ENCODE measurements at regions not wholly inside any gene's neighbourhood (a gene's known extent, or its start where the extent isn't known, plus 50 kb on each side); places are given as distances from the start of the nearest gene placed in this dataset.

GRCh38 chr2:176753205-176753604, 459.4 kb upstream of the HNRNPA3 start:
- TF ChIP-seq EZH2phosphoT487 (IDR thresholded peaks at IDR 0.05; ENCODE audit: borderline replicate concordance, low read depth, low read length) (no peak), CTCF (conservative IDR thresholded peaks at IDR 0.05; ENCODE audit: low read length) (no peak)
- Histone ChIP-seq H4K20me1 (ENCODE audit: insufficient read depth, low read length) (no peaks in the 10 kb centered on the region), H3K9me2 (ENCODE audit: insufficient read depth, low read length) (no peaks in the 10 kb centered on the region), H2AFZ (ENCODE audit: low read length) (peak overlapping the region; percentile 62; the same call in 1 of the 2 replicates), H3K4me1 (ENCODE audit: insufficient read depth, low read length, poor library complexity, severe bottlenecking) (peaks cover 79% of the 10 kb centered on the region), H3K36me3 (ENCODE audit: insufficient read depth, low read length) (peaks cover 17% of the 10 kb centered on the region), H3K79me2 (ENCODE audit: insufficient read depth, low read depth, low read length) (no peaks in the 10 kb centered on the region), H3K27ac (ENCODE audit: low read depth, low read length, poor library complexity, severe bottlenecking) (peak overlapping the region; percentile 54), H3K4me2 (ENCODE audit: low read length) (peak overlapping the region; percentile 54), H3K9me3 (ENCODE audit: low read length) (no peaks in the 10 kb centered on the region), H3K4me3 (ENCODE audit: low read depth, low read length, poor library complexity, severe bottlenecking) (no peak overlapping the region)
- BruUV-seq (replicated peaks): no TSS peak
- intact Hi-C loops (cut with micrococcal nuclease; ENCODE audit: unreplicated experiment): no loop called here
- DNase-seq (ENCODE audit: low spot score): no peak
- ChIA-PET CTCF (ENCODE audit: unreplicated experiment) (no interaction called here), POLR2A (interaction anchor here (0.5 to 1.3 kb wide), 7 partner anchors 10 to 291 kb away, joined by 3 to 8 read pairs (median 3); no protein-coding TSS in a partner anchor)

- TF ChIP-seq EZH2phosphoT487 (IDR thresholded peaks at IDR 0.05; ENCODE audit: borderline replicate concordance, low read depth, low read length): no peak
- no peak for TF ChIP-seq CTCF (conservative IDR thresholded peaks at IDR 0.05; ENCODE audit: low read length)
- H3K27ac ChIP-seq (ENCODE audit: low read depth, low read length, poor library complexity, severe bottlenecking): peak overlapping the region; percentile 54
- peak; percentile 63 for DNase-seq (ENCODE audit: low spot score)
- H3K4me2 ChIP-seq (ENCODE audit: low read length): peak overlapping the region; percentile 54
- no peaks in the 10 kb centered on the region for H4K20me1 ChIP-seq (ENCODE audit: insufficient read depth, low read length)
- no TSS peak for BruUV-seq (replicated peaks)
- H3K79me2 ChIP-seq (ENCODE audit: insufficient read depth, low read depth, low read length): no peaks in the 10 kb centered on the region
- H3K9me3 ChIP-seq (ENCODE audit: low read length): no peaks in the 10 kb centered on the region
- POLR2A ChIA-PET: interaction anchor here (0.5 to 1.3 kb wide), 12 partner anchors 10 to 290 kb away, joined by 3 to 8 read pairs (median 3); no protein-coding TSS in a partner anchor
- CTCF ChIA-PET (ENCODE audit: unreplicated experiment): no interaction called here
- H3K4me3 ChIP-seq (ENCODE audit: low read depth, low read length, poor library complexity, severe bottlenecking): peak overlapping the region; percentile 19
- H3K4me1 ChIP-seq (ENCODE audit: insufficient read depth, low read length, poor library complexity, severe bottlenecking): peaks cover 86% of the 10 kb centered on the region
- intact Hi-C loops (cut with micrococcal nuclease; ENCODE audit: unreplicated experiment): no loop called here
- H2AFZ ChIP-seq (ENCODE audit: low read length): peak overlapping the region; percentile 62; the same call in 1 of the 2 replicates
- no peaks in the 10 kb centered on the region for H3K9me2 ChIP-seq (ENCODE audit: insufficient read depth, low read length)
- peaks cover 19% of the 10 kb centered on the region for H3K36me3 ChIP-seq (ENCODE audit: insufficient read depth, low read length)
These were observed 458.7 kb upstream of the HNRNPA3 start for GRCh38 chr2:176753752-176754474.

- Histone ChIP-seq H3K4me2 (ENCODE audit: low read length) (peak overlapping the region; percentile 54), H3K4me1 (ENCODE audit: insufficient read depth, low read length, poor library complexity, severe bottlenecking) (peaks cover 92% of the 10 kb centered on the region), H3K9me2 (ENCODE audit: insufficient read depth, low read length) (no peaks in the 10 kb centered on the region), H3K4me3 (ENCODE audit: low read depth, low read length, poor library complexity, severe bottlenecking) (no peak overlapping the region), H2AFZ (ENCODE audit: low read length) (peak overlapping the region; percentile 57; the same call in 1 of the 2 replicates), H4K20me1 (ENCODE audit: insufficient read depth, low read length) (no peaks in the 10 kb centered on the region), H3K79me2 (ENCODE audit: insufficient read depth, low read depth, low read length) (no peaks in the 10 kb centered on the region), H3K27ac (ENCODE audit: low read depth, low read length, poor library complexity, severe bottlenecking) (peak overlapping the region; percentile 38), H3K36me3 (ENCODE audit: insufficient read depth, low read length) (peaks cover 28% of the 10 kb centered on the region), H3K9me3 (ENCODE audit: low read length) (no peaks in the 10 kb centered on the region)
- no TSS peak for BruUV-seq (replicated peaks)
- POLR2A ChIA-PET: interaction anchor here (0.6 kb wide), 1 partner anchor 12 kb away, joined by 3 read pairs; no protein-coding TSS in a partner anchor
- DNase-seq (ENCODE audit: low spot score): no peak
- no peak for TF ChIP-seq EZH2phosphoT487 (IDR thresholded peaks at IDR 0.05; ENCODE audit: borderline replicate concordance, low read depth, low read length)
- no peak for TF ChIP-seq CTCF (conservative IDR thresholded peaks at IDR 0.05; ENCODE audit: low read length)
- CTCF ChIA-PET (ENCODE audit: unreplicated experiment): no interaction called here
- intact Hi-C loops (cut with micrococcal nuclease; ENCODE audit: unreplicated experiment): no loop called here
These were observed 457.0 kb upstream of the HNRNPA3 start for GRCh38 chr2:176755537-176756135.
